HCT116 (cell line): ENCODE measurements at regions not wholly inside any gene's neighbourhood (a gene's known extent, or its start where the extent isn't known, plus 50 kb on each side); places are given as distances from the start of the nearest gene placed in this dataset.

Source experiments
- ATAC-seq: fragments of 200-7000 bp; cut with Tn5 transposase; 2 replicates; pipeline ENCODE4 v1.9.1; 2020; ENCODE audit warnings: mild to moderate bottlenecking, moderate library complexity
- BruUV-seq: library from RNA; stranded (reverse); fragments of 400-500 nt; replicated peaks from 2 replicates; lab custom pipeline; 2021; lab: Mats Ljungman, UMichigan
- CTCF ChIA-PET: fragments of 300-600 bp; sonication (Branson Sonifier 250); formaldehyde crosslinking; loops from one replicate; lab custom pipeline; 2021; ENCODE audit warnings: antibody characterized with exemption; lab: Charles Lee
- POLR2A ChIA-PET: fragments of 300-600, 350-600 bp; sonication (Branson Sonifier 250); formaldehyde crosslinking; loops from one replicate; lab custom pipeline; 2021; ENCODE audit warnings: antibody characterized with exemption; lab: Charles Lee
- RAD21 ChIA-PET, 2 experiments: fragments of 300-600 bp; sonication (Branson Sonifier 250); formaldehyde crosslinking; loops; one replicate each; lab custom pipeline; 2023; ENCODE audit warnings: low total read pairs in 2 of 2; ENCODE audit not compliant: uncharacterized antibody in 2 of 2, unreplicated experiment in 2 of 2, low non-redundant PET in 1 of 2; lab: Charles Lee
- DNase-seq: peaks from one replicate; pipeline ENCODE4 v3.0.0-alpha.2; 2010; ENCODE audit warnings: low read depth, low spot score
- H2AFZ ChIP-seq: fragments of 200-600 bp; shearing (Covaris generic), sonication (generic); 2 replicates; pipeline ENCODE4 v1.6.1; 2017; ENCODE audit warnings: low read depth, mixed run types, mixed read lengths, antibody characterized with exemption, low read length; ENCODE audit not compliant: poor library complexity, severe bottlenecking
- H3K27ac ChIP-seq: 2 replicates; pipeline ENCODE4 v1.5.1; 2012; ENCODE audit warnings: low read depth, low read length
- H3K27me3 ChIP-seq: fragments of 200-600 bp; sonication (generic); 2 replicates; pipeline ENCODE4 v1.6.1; 2016; ENCODE audit warnings: mixed run types, low read length, mixed read lengths; ENCODE audit not compliant: insufficient read depth
- H3K36me3 ChIP-seq, 2 experiments: fragments of 200-500 bp in 1 of 2; fragments of 200-600 bp in 1 of 2; sonication (Bioruptor generic) in 1 of 2; sonication (generic) in 1 of 2; 2 replicates each; pipeline versions ENCODE4 v1.5.1 to v1.6.1; 2014 to 2016; ENCODE audit warnings: low read length in 2 of 2, inconsistent platforms in 1 of 2, mixed read lengths in 1 of 2, mixed run types in 1 of 2; ENCODE audit not compliant: insufficient read depth in 2 of 2, control insufficient read depth in 1 of 2
- H3K4me1 ChIP-seq, 2 experiments: fragments of 200-600 bp in 1 of 2; sonication (generic) in 1 of 2; 2 replicates each; pipeline versions ENCODE4 v1.5.1 to v1.6.1; 2012 to 2017; ENCODE audit warnings: low read length in 2 of 2, inconsistent platforms in 1 of 2, mild to moderate bottlenecking in 1 of 2, mixed read lengths in 1 of 2, mixed run types in 1 of 2, moderate library complexity in 1 of 2; ENCODE audit not compliant: insufficient read depth in 2 of 2, control insufficient read depth in 1 of 2
- H3K4me2 ChIP-seq: fragments of 200-600 bp; sonication (generic); 2 replicates; pipeline ENCODE4 v1.6.1; 2017; ENCODE audit warnings: mixed run types, low read length, mixed read lengths
- H3K4me3 ChIP-seq, 2 experiments: fragments of 200-600 bp in 1 of 2; sonication (generic) in 1 of 2; replicated peaks in 1 of 2; 2 replicates each; pipeline ENCODE4 v1.5.1; 2011 to 2016; ENCODE audit warnings: low read length in 2 of 2, control low read depth in 1 of 2, low read depth in 1 of 2, mild to moderate bottlenecking in 1 of 2, mixed read lengths in 1 of 2, mixed run types in 1 of 2
- H3K79me2 ChIP-seq: fragments of 200-600 bp; sonication (generic); 2 replicates; pipeline ENCODE4 v1.6.1; 2017; ENCODE audit warnings: mild to moderate bottlenecking, mixed run types, low read length, moderate library complexity, mixed read lengths; ENCODE audit not compliant: insufficient read depth
- H3K9ac ChIP-seq: fragments of 200-600 bp; sonication (generic); 2 replicates; pipeline ENCODE4 v1.6.1; 2016; ENCODE audit warnings: low read length, mixed read lengths
- H3K9me2 ChIP-seq: fragments of 200-600 bp; sonication (generic), shearing (Covaris generic); 2 replicates; pipeline ENCODE4 v1.6.1; 2017; ENCODE audit warnings: mixed run types, mild to moderate bottlenecking, moderate library complexity; ENCODE audit not compliant: insufficient read depth
- H3K9me3 ChIP-seq, 2 experiments: fragments of 200-500 bp in 1 of 2; fragments of 200-600 bp in 1 of 2; sonication (Bioruptor generic) in 1 of 2; sonication (generic) in 1 of 2; 2 replicates each; pipeline ENCODE4 v1.6.1; 2014 to 2017; ENCODE audit warnings: low read length in 2 of 2, mixed read lengths in 2 of 2, inconsistent platforms in 1 of 2, low read depth in 1 of 2, mild to moderate bottlenecking in 1 of 2, mixed run types in 1 of 2, moderate library complexity in 1 of 2; ENCODE audit not compliant: control insufficient read depth in 1 of 2, insufficient read depth in 1 of 2
- H4K20me1 ChIP-seq: fragments of 200-600 bp; sonication (generic), shearing (Covaris generic); 2 replicates; pipeline ENCODE4 v1.6.1; 2017; ENCODE audit warnings: mixed run types, mild to moderate bottlenecking, moderate library complexity; ENCODE audit not compliant: insufficient read depth
- CEBPB ChIP-seq: IDR thresholded peaks from 2 replicates; pipeline ENCODE4 v1.6.1; 2012; ENCODE audit warnings: low read depth
- EZH2 ChIP-seq: fragments of 200-600 bp; sonication (generic); IDR thresholded peaks from 2 replicates; pipeline ENCODE4 v1.6.1; 2017; ENCODE audit warnings: antibody characterized with exemption, mixed run types
- EZH2phosphoT487 ChIP-seq: fragments of 200-600 bp; IDR thresholded peaks from 2 replicates; pipeline ENCODE4 v1.6.1; 2018; ENCODE audit warnings: antibody characterized with exemption, borderline replicate concordance
- FOSL1 ChIP-seq: IDR thresholded peaks from 2 replicates; pipeline ENCODE4 v1.6.1; 2012; ENCODE audit warnings: low read depth
- JUND ChIP-seq: IDR thresholded peaks from 2 replicates; pipeline ENCODE4 v1.6.1; 2012
- MAX ChIP-seq: IDR thresholded peaks from 2 replicates; pipeline ENCODE4 v1.6.1; 2012
- POLR2A ChIP-seq: IDR thresholded peaks from 2 replicates; pipeline ENCODE4 v1.7.0; 2011; ENCODE audit warnings: borderline replicate concordance; ENCODE audit not compliant: insufficient read depth, insufficient read length; ENCODE audit errors: extremely low read depth
- POLR2AphosphoS5 ChIP-seq: IDR thresholded peaks from 2 replicates; pipeline ENCODE4 v1.6.1; 2011; ENCODE audit warnings: mild to moderate bottlenecking, low read depth, low read length, moderate library complexity
- RAD21 ChIP-seq: IDR thresholded peaks from 2 replicates; pipeline ENCODE4 v1.6.1; 2012; ENCODE audit warnings: low read depth, mild to moderate bottlenecking
- REST ChIP-seq: IDR thresholded peaks from 2 replicates; pipeline ENCODE4 v1.6.1; 2012; ENCODE audit warnings: low read depth
- SIN3A ChIP-seq: IDR thresholded peaks from 2 replicates; pipeline ENCODE4 v1.6.1; 2012; ENCODE audit warnings: low read depth
- SP1 ChIP-seq: IDR thresholded peaks from 2 replicates; pipeline ENCODE4 v1.6.1; 2012; ENCODE audit warnings: low read depth
- SRF ChIP-seq: IDR thresholded peaks from 2 replicates; pipeline ENCODE4 v1.6.1; 2012; ENCODE audit warnings: low read depth
- YY1 ChIP-seq: IDR thresholded peaks from 2 replicates; pipeline ENCODE4 v1.6.1; 2011; ENCODE audit warnings: low read length, low read depth, moderate library complexity, mild to moderate bottlenecking; ENCODE audit not compliant: insufficient replicate concordance; ENCODE audit errors: extremely low read depth
- ZBTB33 ChIP-seq: IDR thresholded peaks from 2 replicates; pipeline ENCODE4 v1.6.1; 2011; ENCODE audit warnings: mild to moderate bottlenecking, low read length, moderate library complexity; ENCODE audit not compliant: insufficient replicate concordance; ENCODE audit errors: extremely low read depth
- ZFX ChIP-seq: fragments of 450-650 bp; IDR thresholded peaks from 2 replicates; pipeline ENCODE4 v1.6.1; 2017
- ZNF274 ChIP-seq: fragments of 200-500 bp; sonication (Bioruptor generic); IDR thresholded peaks from 2 replicates; pipeline ENCODE4 v1.6.1; 2014; ENCODE audit warnings: mild to moderate bottlenecking, low read depth, low read length, inconsistent platforms
- intact Hi-C: fragments of 100-400 bp; cut with micrococcal nuclease; formaldehyde crosslinking; loops from 2 replicates; pipeline ENCODE4 v1.10.0; 2022
- TF ChIP-seq, protein P1 (sequence below), 3 experiments: fragments of 200-600 bp in 1 of 3; sonication (generic) in 1 of 3; IDR thresholded peaks in 2 of 3; conservative IDR thresholded peaks in 1 of 3; 2 replicates each; pipeline ENCODE4 v1.5.1; 2012 to 2017; ENCODE audit warnings: low read depth in 2 of 3, low read length in 2 of 3, antibody characterized with exemption in 1 of 3, borderline replicate concordance in 1 of 3, control low read depth in 1 of 3, mild to moderate bottlenecking in 1 of 3, mixed read lengths in 1 of 3, mixed run types in 1 of 3, moderate library complexity in 1 of 3; ENCODE audit not compliant: insufficient read depth in 1 of 3

DNA sequence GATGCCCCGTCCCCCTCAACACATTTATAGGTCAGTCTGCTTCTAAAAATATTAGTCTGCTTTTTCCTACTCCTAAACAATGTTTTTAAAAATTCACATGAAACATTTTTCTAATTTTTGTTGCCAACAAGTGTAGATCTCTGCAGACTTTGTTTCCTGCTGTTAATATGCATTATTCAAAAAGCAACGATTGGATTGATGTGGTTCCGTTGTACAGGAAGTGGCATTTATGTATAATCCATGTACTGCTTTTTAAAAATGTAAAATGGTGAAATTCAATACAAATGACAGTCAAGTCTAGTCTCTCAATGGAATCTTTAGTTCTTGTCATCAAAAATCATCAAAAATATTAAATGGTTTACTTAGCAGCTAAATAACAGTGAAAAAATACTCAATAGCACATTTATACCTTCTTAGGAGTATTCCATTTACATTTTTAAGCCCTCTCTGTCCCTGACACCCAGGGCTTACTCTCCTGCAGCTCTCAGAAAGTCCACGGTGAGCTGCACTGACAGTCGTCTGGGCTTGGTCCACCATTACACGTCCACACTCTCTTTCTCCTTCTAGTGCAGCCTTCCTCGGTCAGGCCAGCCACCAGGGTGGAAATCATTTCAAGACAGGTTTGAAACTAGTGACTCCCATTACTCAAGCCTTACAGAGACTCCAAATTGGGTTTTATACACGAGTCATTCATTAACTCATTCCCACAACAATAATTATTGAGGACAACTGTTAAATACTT is 211.5 kb downstream of the TMEM200A start:
- CTCF ChIA-PET: no interaction called here

More for the DNA sequence above, 211.5 kb downstream of the TMEM200A start:
- Histone ChIP-seq H2AFZ (no peak overlapping the region), H3K4me2 (no peak overlapping the region), H3K36me3 (no peaks in the 10 kb centered on the region), H3K27me3 (no peaks in the 10 kb centered on the region), H3K9me2 (no peaks in the 10 kb centered on the region), H3K4me3 (no peak overlapping the region), H3K27ac (no peak overlapping the region), H3K9me3 (no peaks in the 10 kb centered on the region), H3K79me2 (no peaks in the 10 kb centered on the region), H4K20me1 (no peaks in the 10 kb centered on the region), H3K9ac (no peak overlapping the region), H3K4me1 (no peaks in the 10 kb centered on the region)
- ChIA-PET RAD21 (no interaction called here), POLR2A (no interaction called here)
- DNase-seq (no peak), ATAC-seq (no peak)
- no TSS peak for BruUV-seq
- intact Hi-C loops: no loop called here
- TF ChIP-seq FOSL1: no peak
- TF ChIP-seq YY1: no peak
- TF ChIP-seq ZFX: no peak
- TF ChIP-seq, protein P1, sequence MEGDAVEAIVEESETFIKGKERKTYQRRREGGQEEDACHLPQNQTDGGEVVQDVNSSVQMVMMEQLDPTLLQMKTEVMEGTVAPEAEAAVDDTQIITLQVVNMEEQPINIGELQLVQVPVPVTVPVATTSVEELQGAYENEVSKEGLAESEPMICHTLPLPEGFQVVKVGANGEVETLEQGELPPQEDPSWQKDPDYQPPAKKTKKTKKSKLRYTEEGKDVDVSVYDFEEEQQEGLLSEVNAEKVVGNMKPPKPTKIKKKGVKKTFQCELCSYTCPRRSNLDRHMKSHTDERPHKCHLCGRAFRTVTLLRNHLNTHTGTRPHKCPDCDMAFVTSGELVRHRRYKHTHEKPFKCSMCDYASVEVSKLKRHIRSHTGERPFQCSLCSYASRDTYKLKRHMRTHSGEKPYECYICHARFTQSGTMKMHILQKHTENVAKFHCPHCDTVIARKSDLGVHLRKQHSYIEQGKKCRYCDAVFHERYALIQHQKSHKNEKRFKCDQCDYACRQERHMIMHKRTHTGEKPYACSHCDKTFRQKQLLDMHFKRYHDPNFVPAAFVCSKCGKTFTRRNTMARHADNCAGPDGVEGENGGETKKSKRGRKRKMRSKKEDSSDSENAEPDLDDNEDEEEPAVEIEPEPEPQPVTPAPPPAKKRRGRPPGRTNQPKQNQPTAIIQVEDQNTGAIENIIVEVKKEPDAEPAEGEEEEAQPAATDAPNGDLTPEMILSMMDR (IDR thresholded peaks at IDR 0.05 in 2 of 3, conservative IDR thresholded peaks at IDR 0.05 in 1 of 3; ENCODE audit: borderline replicate concordance in 1 of 3, insufficient read depth in 1 of 3, low read depth in 2 of 3, low read length in 2 of 3): no peak
- no peak for TF ChIP-seq POLR2AphosphoS5
- no peak for TF ChIP-seq MAX
- no peak for TF ChIP-seq JUND
- no peak for TF ChIP-seq POLR2A
- no peak for TF ChIP-seq ZNF274
- no peak for TF ChIP-seq EZH2
- no peak for TF ChIP-seq SP1
- no peak for TF ChIP-seq SRF
- no peak for TF ChIP-seq CEBPB
- TF ChIP-seq SIN3A: no peak
- TF ChIP-seq RAD21: no peak
- no peak for TF ChIP-seq REST
- TF ChIP-seq EZH2phosphoT487: no peak
- TF ChIP-seq ZBTB33: no peak
